B cell (primary cell): ENCODE measurements at regions not wholly inside any gene's neighbourhood (a gene's known extent, or its start where the extent isn't known, plus 50 kb on each side); places are given as distances from the start of the nearest gene placed in this dataset.

ENCODE experiments used
- ATAC-seq: fragments of 200-7000 bp; cut with Tn5 transposase; one replicate; pipeline ENCODE4 v1.10.0; 2021; ENCODE audit warnings: low read depth, mild to moderate bottlenecking, moderate number of reproducible peaks, moderate library complexity
- CTCF ChIA-PET: fragments of 350-600 bp; sonication (Branson Sonifier 250); formaldehyde crosslinking; loops from one replicate; lab custom pipeline; 2021; ENCODE audit warnings: antibody characterized with exemption, inconsistent platforms; lab: Charles Lee
- POLR2A ChIA-PET: fragments of 350-600 bp; sonication (Branson Sonifier 250); formaldehyde crosslinking; loops from one replicate; lab custom pipeline; 2021; ENCODE audit warnings: antibody characterized with exemption; lab: Charles Lee
- DNase-seq: peaks from one replicate; pipeline ENCODE4 v3.0.0; 2013
- H2AFZ ChIP-seq: 2 replicates; pipeline ENCODE4 v1.6.1; 2012; ENCODE audit warnings: mild to moderate bottlenecking, low read depth, low read length; ENCODE audit not compliant: insufficient read depth, poor library complexity, severe bottlenecking
- H3K27ac ChIP-seq, 2 donors: 1 replicate in 1 of 2; 2 replicates in 1 of 2; pipeline ENCODE4 v1.5.1; 2012 to 2013; ENCODE audit warnings: low read length in 2 of 2, mild to moderate bottlenecking in 2 of 2, moderate library complexity in 1 of 2
- H3K27me3 ChIP-seq, 4 experiments: fragments of 200-600 bp in 1 of 4; sonication (generic) in 1 of 4; replicated peaks in 1 of 4; 1 replicate in 2 of 4; 2 replicates in 2 of 4; pipeline versions ENCODE4 v1.6.1 to v1.7.0; 2013 to 2016; ENCODE audit warnings: low read length in 3 of 4, mild to moderate bottlenecking in 2 of 4, mixed read lengths in 1 of 4, moderate library complexity in 1 of 4; ENCODE audit not compliant: insufficient read depth in 4 of 4, control insufficient read depth in 3 of 4; ENCODE audit errors: control extremely low read depth in 1 of 4
- H3K36me3 ChIP-seq, 2 experiments: replicated peaks in 1 of 2; 1 replicate in 1 of 2; 2 replicates in 1 of 2; pipeline versions ENCODE4 v1.6.1 to v1.7.1; 2013; ENCODE audit warnings: low read length in 1 of 2; ENCODE audit not compliant: insufficient read depth in 2 of 2, control insufficient read depth in 1 of 2; ENCODE audit errors: control extremely low read depth in 1 of 2, extremely low read depth in 1 of 2
- H3K4me1 ChIP-seq, 2 donors: fragments of 200-600 bp in 1 of 2; sonication (generic) in 1 of 2; 1 replicate in 1 of 2; 2 replicates in 1 of 2; pipeline versions ENCODE4 v1.5.1 to v1.6.1; 2013 to 2017; ENCODE audit warnings: low read length in 2 of 2; ENCODE audit not compliant: control insufficient read depth in 2 of 2, insufficient read depth in 2 of 2
- H3K4me2 ChIP-seq: replicated peaks from 2 replicates; pipeline ENCODE3; 2012; ENCODE audit warnings: mild to moderate bottlenecking, low read depth, low read length; ENCODE audit not compliant: poor library complexity, severe bottlenecking
- H3K4me3 ChIP-seq, 5 experiments: fragments of 200-600 bp in 1 of 5; sonication (generic) in 1 of 5; 1 replicate in 3 of 5; 2 replicates in 2 of 5; pipeline versions ENCODE4 v1.5.1 to v1.7.0; 2011 to 2016; ENCODE audit warnings: low read length in 4 of 5, mild to moderate bottlenecking in 4 of 5, low read depth in 2 of 5, control low read depth in 1 of 5, moderate library complexity in 1 of 5; ENCODE audit not compliant: insufficient read depth in 1 of 5; ENCODE audit errors: control extremely low read depth in 1 of 5, extremely low read depth in 1 of 5
- H3K79me2 ChIP-seq: fragments of 200-600 bp; sonication (generic); one replicate; pipeline ENCODE4 v1.6.0; 2016; ENCODE audit warnings: low read length; ENCODE audit not compliant: control insufficient read depth, insufficient read depth
- H3K9ac ChIP-seq: fragments of 200-600 bp; sonication (generic); 2 replicates; pipeline ENCODE4 v1.6.1; 2017; ENCODE audit warnings: mild to moderate bottlenecking, low read length, moderate library complexity
- H3K9me3 ChIP-seq, 3 donors: one replicate each; pipeline versions ENCODE4 v1.6.1 to v1.7.1; 2013; ENCODE audit warnings: low read length in 2 of 3; ENCODE audit not compliant: control insufficient read depth in 2 of 3, insufficient read depth in 1 of 3; ENCODE audit errors: control extremely low read depth in 1 of 3
- H4K20me1 ChIP-seq: 2 replicates; pipeline ENCODE4 v1.6.0; 2012; ENCODE audit warnings: mild to moderate bottlenecking, low read length; ENCODE audit not compliant: insufficient read depth, control insufficient read depth, poor library complexity, severe bottlenecking
- H3K27ac Mint-ChIP-seq: one replicate; pipeline ENCODE4 v1.8.0; 2021; ENCODE audit warnings: mixed read lengths
- H3K27me3 Mint-ChIP-seq: one replicate; pipeline ENCODE4 v1.8.0; 2021; ENCODE audit warnings: mixed read lengths
- H3K4me1 Mint-ChIP-seq: one replicate; pipeline ENCODE4 v1.8.0; 2021; ENCODE audit warnings: mixed read lengths
- H3K4me3 Mint-ChIP-seq: one replicate; pipeline ENCODE4 v1.8.0; 2021; ENCODE audit warnings: mixed read lengths
- H3K9me3 Mint-ChIP-seq: one replicate; pipeline ENCODE4 v1.8.0; 2022; ENCODE audit warnings: mixed read lengths; ENCODE audit not compliant: insufficient read depth
- CTCF ChIP-seq: fragments of 200-600 bp; IDR thresholded peaks from one replicate; pipeline ENCODE4 v1.8.0; 2022; ENCODE audit warnings: antibody characterized with exemption, mild to moderate bottlenecking
- EZH2 ChIP-seq: IDR thresholded peaks from 2 replicates; pipeline ENCODE4 v1.6.1; 2012; ENCODE audit warnings: borderline replicate concordance, low read depth, mild to moderate bottlenecking, moderate library complexity, low read length; ENCODE audit not compliant: insufficient read depth, poor library complexity, severe bottlenecking
- WGBS: methylation state at CpG from one replicate; pipeline ENCODE4 v1.1.5; 2013; ENCODE audit warnings: missing lambda C conversion rate; ENCODE audit not compliant: insufficient coverage; 5-methylcytosine and 5-hydroxymethylcytosine counted together
- intact Hi-C: fragments of 100-400 bp; cut with micrococcal nuclease; formaldehyde crosslinking; loops from one replicate; pipeline ENCODE4 v1.10.0; 2022

- no peak for TF ChIP-seq CTCF
- TF ChIP-seq EZH2: no peak
- H3K9me3 Mint-ChIP-seq: no peaks in the 10 kb centered on the region
- ATAC-seq: no peak
These were observed 60.5 kb upstream of the ZFHX3 start for GRCh38 chr16:73108195-73108963.

GRCh38 chr16:73107371-73107770 is 59.4 kb upstream of the ZFHX3 start:
- Histone ChIP-seq H3K4me2 (no peak overlapping the region), H3K27ac (no peak overlapping the region), H3K9me3 (no peaks in the 10 kb centered on the region), H2AFZ (no peak overlapping the region), H3K4me1 (no peaks in the 10 kb centered on the region), H4K20me1 (no peaks in the 10 kb centered on the region), H3K36me3 (no peaks in the 10 kb centered on the region), H3K9ac (no peak overlapping the region), H3K27me3 (no peaks in the 10 kb centered on the region), H3K79me2 (no peaks in the 10 kb centered on the region), H3K4me3 (no peak overlapping the region)
- Mint-ChIP-seq H3K9me3 (no peaks in the 10 kb centered on the region), H3K27me3 (peaks cover 4% of the 10 kb centered on the region), H3K4me1 (no peaks in the 10 kb centered on the region), H3K27ac (no peak overlapping the region), H3K4me3 (no peak overlapping the region)
- POLR2A ChIA-PET: no interaction called here
- intact Hi-C loops: no loop called here
- TF ChIP-seq EZH2 (no peak), CTCF (no peak)
- ATAC-seq: no peak
- CTCF ChIA-PET: no interaction called here
- 100% methylated on average over 3 of the region's 4 CpGs for WGBS
- DNase-seq: no peak

More at GRCh38 chr16:73108195-73108963, 60.5 kb upstream of the ZFHX3 start:
- Mint-ChIP-seq H3K27me3 (peaks cover 2% of the 10 kb centered on the region), H3K4me3 (no peak overlapping the region), H3K4me1 (no peaks in the 10 kb centered on the region), H3K27ac (no peak overlapping the region)
- Histone ChIP-seq H2AFZ (no peak overlapping the region), H3K27ac (no peak overlapping the region), H3K4me3 (no peak overlapping the region), H3K79me2 (no peaks in the 10 kb centered on the region), H3K9me3 (no peaks in the 10 kb centered on the region), H4K20me1 (no peaks in the 10 kb centered on the region), H3K36me3 (no peaks in the 10 kb centered on the region), H3K9ac (no peak overlapping the region), H3K4me2 (no peak overlapping the region), H3K4me1 (no peaks in the 10 kb centered on the region), H3K27me3 (no peaks in the 10 kb centered on the region)
- intact Hi-C loops: no loop called here
- 86% methylated on average over 7 of the region's 10 CpGs for WGBS
- ChIA-PET POLR2A (no interaction called here), CTCF (no interaction called here)
- DNase-seq: no peak
